ENCODE measurements at regions not wholly inside any gene's neighbourhood (a gene's known extent, or its start where the extent isn't known, plus 50 kb on each side); places are given as distances from the start of the nearest gene placed in this dataset.

GRCh38 chr13:33891196-33891742, 73.3 kb downstream of the RFC3 start:
- no peaks in the 10 kb centered on the region for H3K36me3 ChIP-seq
- intact Hi-C loops (cut with DNase I), result no loop called here
- H3K4me3 ChIP-seq (replicated peaks in 1 of 3), result no peak overlapping the region
- no peak overlapping the region for H3K27ac ChIP-seq
- no peaks in the 10 kb centered on the region for H3K4me1 ChIP-seq
- TF ChIP-seq POLR2A (IDR thresholded peaks at IDR 0.05) (no peak), CTCF (IDR thresholded peaks at IDR 0.05) (no peak)
- H3K9me3 ChIP-seq, result no peaks in the 10 kb centered on the region
- H3K27me3 ChIP-seq, result no peaks in the 10 kb centered on the region
- no peak for DNase-seq

GRCh38 chr13:33893559-33893958, 75.6 kb downstream of the RFC3 start:
- intact Hi-C loops (cut with DNase I), result no loop called here
- DNase-seq, result no peak
- no peak overlapping the region for H3K4me3 ChIP-seq (replicated peaks in 1 of 3)
- H3K27me3 ChIP-seq, result no peaks in the 10 kb centered on the region
- TF ChIP-seq POLR2A (IDR thresholded peaks at IDR 0.05) (no peak), CTCF (IDR thresholded peaks at IDR 0.05) (no peak)
- no peaks in the 10 kb centered on the region for H3K36me3 ChIP-seq
- no peaks in the 10 kb centered on the region for H3K9me3 ChIP-seq
- no peaks in the 10 kb centered on the region for H3K4me1 ChIP-seq
- no peak overlapping the region for H3K27ac ChIP-seq

- WGBS, 2 donors, result 78 to 87% methylated on average over 8 of the region's 8 CpGs
Observed at GRCh38 chr13:33904431-33904830, 86.5 kb downstream of the RFC3 start.

GRCh38 chr13:33908116-33908515, 90.2 kb downstream of the RFC3 start:
- Histone ChIP-seq H3K4me1 (no peaks in the 10 kb centered on the region), H3K36me3 (no peaks in the 10 kb centered on the region), H3K27me3 (no peaks in the 10 kb centered on the region), H3K27ac (no peak overlapping the region), H3K9me3 (no peaks in the 10 kb centered on the region), H3K4me3 (replicated peaks in 1 of 3) (no peak overlapping the region)
- 80 to 90% methylated on average over 1 of the region's 1 CpG for WGBS, 2 donors
- intact Hi-C loops (cut with DNase I), result no loop called here
- DNase-seq, result no peak
- TF ChIP-seq POLR2A (IDR thresholded peaks at IDR 0.05), result no peak
- no peak for TF ChIP-seq CTCF (IDR thresholded peaks at IDR 0.05)

More at GRCh38 chr13:33904431-33904830, 86.5 kb downstream of the RFC3 start:
- no peaks in the 10 kb centered on the region for H3K36me3 ChIP-seq
- H3K4me3 ChIP-seq (replicated peaks in 1 of 3), result no peak overlapping the region
- intact Hi-C loops (cut with DNase I), result no loop called here
- H3K4me1 ChIP-seq, result no peaks in the 10 kb centered on the region
- H3K27me3 ChIP-seq, result no peaks in the 10 kb centered on the region
- TF ChIP-seq CTCF (IDR thresholded peaks at IDR 0.05) (no peak), POLR2A (IDR thresholded peaks at IDR 0.05) (no peak)
- no peaks in the 10 kb centered on the region for H3K9me3 ChIP-seq
- no peak overlapping the region for H3K27ac ChIP-seq
- no peak for DNase-seq

GRCh38 chr13:33910255-33910654, 92.3 kb downstream of the RFC3 start:
- Histone ChIP-seq H3K27ac (no peak overlapping the region), H3K4me1 (no peaks in the 10 kb centered on the region), H3K9me3 (no peaks in the 10 kb centered on the region), H3K36me3 (no peaks in the 10 kb centered on the region), H3K4me3 (replicated peaks in 1 of 3) (no peak overlapping the region), H3K27me3 (no peaks in the 10 kb centered on the region)
- WGBS, 2 donors, result 74 to 83% methylated on average over 1 of the region's 1 CpG
- no peak for DNase-seq
- TF ChIP-seq POLR2A (IDR thresholded peaks at IDR 0.05), result no peak
- TF ChIP-seq CTCF (IDR thresholded peaks at IDR 0.05), result no peak
- intact Hi-C loops (cut with DNase I), result no loop called here

All from thyroid gland (tissue), 4 donors.